ENCODE measurements at regions not wholly inside any gene's neighbourhood (a gene's known extent, or its start where the extent isn't known, plus 50 kb on each side); places are given as distances from the start of the nearest gene placed in this dataset.

- DNase-seq (ENCODE audit: extremely low spot score): no peak
- ChIA-PET CTCF (no interaction called here), POLR2A (no interaction called here)
- TF ChIP-seq CTBP1 (IDR thresholded peaks at IDR 0.05; ENCODE audit: borderline replicate concordance) (no peak), L3MBTL2 (conservative IDR thresholded peaks at IDR 0.05) (no peak), FOXA1 (IDR thresholded peaks at IDR 0.05) (no peak), ARNT (IDR thresholded peaks at IDR 0.05) (no peak)
These were observed 81.9 kb downstream of the FAM43A start for GRCh38 chr3:194767446-194768207.

DNA sequence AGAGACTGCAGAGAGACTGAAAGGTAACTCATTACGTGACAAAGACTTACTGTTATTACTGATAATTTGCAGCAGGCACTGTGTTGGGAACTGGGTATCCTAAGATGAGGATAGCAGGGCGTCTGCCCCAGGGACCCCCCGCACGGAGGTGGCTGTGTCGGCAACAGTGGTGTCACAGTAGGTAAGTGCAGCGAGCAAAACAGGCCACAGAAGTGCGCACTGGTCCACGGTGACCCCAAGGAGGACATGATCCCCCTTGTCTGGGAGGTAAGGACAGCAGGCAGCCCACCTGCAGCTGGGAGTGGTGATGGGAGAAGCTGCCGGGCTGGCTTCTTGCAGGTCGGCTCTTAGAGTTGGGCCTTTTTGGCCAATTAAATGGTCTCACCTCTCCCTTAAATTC, 82.9 kb downstream of the FAM43A start:
- no peak for DNase-seq (ENCODE audit: extremely low spot score)
- ChIA-PET CTCF (no interaction called here), POLR2A (interaction anchor here (0.6 to 1.3 kb wide), 11 partner anchors 8 to 250 kb away, joined by 3 to 7 read pairs (median 3); no protein-coding TSS in a partner anchor)
- TF ChIP-seq FOXM1 (IDR thresholded peaks at IDR 0.05; ENCODE audit: borderline replicate concordance) (no peak), ZNF384 (IDR thresholded peaks at IDR 0.05) (no peak), NFRKB (IDR thresholded peaks at IDR 0.05) (no peak)

DNA sequence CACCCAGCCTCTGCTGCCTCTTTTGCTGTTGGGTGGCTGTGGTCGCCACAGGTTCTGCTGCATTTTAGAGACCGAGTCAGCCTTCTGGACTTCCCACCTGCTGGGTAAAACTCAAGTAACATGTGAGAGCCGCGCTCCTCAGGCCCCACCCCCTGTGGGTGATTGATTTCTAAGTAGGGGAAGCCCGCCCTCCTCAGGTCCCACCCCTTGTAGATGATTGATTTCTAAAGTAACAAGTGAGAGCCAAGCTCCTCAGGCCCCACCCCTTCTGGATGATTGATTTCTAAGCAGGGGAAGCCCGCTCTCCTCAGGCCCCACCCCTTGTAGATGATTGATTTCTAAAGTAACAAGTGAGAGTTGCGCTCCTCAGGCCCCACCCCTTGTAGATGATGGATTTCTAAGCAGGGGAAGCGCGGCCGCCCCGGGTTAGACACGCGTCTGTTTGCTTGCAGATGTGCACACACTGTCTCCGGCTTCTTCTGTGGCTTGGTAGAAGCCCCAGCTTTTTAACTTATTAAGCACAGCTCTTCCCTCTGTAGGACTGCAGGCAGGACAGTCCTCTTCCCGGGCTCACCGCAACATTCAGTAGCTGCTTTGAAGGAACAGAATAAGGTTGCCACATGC, 83.4 kb downstream of the FAM43A start:
- POLR2A ChIA-PET: interaction anchor here (0.5 to 1.3 kb wide), 13 partner anchors 9 to 249 kb away, joined by 3 to 7 read pairs (median 3); no protein-coding TSS in a partner anchor
- CTCF ChIA-PET: no interaction called here
- DNase-seq (ENCODE audit: extremely low spot score): peak; percentile 89
- no peak for TF ChIP-seq FOXK2 (IDR thresholded peaks at IDR 0.05)
- TF ChIP-seq SP1 (IDR thresholded peaks at IDR 0.05): 0 out of 2 replicates have a peak, but pooled peaks have one; percentile 23
- TF ChIP-seq, protein P1, sequence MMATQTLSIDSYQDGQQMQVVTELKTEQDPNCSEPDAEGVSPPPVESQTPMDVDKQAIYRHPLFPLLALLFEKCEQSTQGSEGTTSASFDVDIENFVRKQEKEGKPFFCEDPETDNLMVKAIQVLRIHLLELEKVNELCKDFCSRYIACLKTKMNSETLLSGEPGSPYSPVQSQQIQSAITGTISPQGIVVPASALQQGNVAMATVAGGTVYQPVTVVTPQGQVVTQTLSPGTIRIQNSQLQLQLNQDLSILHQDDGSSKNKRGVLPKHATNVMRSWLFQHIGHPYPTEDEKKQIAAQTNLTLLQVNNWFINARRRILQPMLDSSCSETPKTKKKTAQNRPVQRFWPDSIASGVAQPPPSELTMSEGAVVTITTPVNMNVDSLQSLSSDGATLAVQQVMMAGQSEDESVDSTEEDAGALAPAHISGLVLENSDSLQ (IDR thresholded peaks at IDR 0.05): peak; percentile 98
- peak; percentile 63 for TF ChIP-seq L3MBTL2 (conservative IDR thresholded peaks at IDR 0.05)

DNA sequence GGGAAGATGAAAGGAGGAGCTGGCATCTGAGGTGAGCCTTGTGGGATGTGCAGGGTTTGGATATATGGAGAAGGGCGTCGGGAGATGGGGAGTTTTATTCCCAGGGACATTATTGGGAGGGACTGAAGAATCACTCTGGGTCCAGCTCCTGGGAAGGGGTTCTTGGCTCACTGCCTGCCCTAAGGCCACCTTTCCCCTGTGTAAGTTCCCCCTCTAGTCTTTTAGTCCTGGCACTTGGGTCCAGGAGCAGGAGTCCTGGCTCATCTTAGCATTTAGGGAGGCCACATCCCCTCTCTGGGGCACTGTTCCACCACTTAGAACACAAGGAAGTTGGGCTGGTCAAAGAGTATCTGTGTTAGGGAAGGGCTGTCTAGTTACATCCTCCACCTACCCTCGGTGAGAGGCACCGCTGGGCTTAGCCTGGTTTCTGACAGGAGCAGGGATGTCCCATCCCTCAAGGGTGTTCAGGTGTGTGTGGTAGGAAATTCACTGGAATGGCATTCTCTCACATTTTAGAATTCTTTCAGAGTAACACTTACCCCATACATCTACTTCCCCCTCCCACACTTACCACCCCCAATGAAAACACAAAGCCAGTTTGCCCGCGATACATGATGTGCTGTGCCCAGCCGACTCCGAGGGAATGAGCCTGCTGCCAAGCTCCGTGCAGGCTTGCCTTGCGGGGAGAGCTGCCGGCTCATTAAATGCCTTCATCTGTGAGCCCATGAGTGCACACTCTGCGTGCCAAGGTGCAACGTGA, 86.7 kb downstream of the FAM43A start:
- ChIA-PET CTCF (no interaction called here), POLR2A (no interaction called here)

DNA sequence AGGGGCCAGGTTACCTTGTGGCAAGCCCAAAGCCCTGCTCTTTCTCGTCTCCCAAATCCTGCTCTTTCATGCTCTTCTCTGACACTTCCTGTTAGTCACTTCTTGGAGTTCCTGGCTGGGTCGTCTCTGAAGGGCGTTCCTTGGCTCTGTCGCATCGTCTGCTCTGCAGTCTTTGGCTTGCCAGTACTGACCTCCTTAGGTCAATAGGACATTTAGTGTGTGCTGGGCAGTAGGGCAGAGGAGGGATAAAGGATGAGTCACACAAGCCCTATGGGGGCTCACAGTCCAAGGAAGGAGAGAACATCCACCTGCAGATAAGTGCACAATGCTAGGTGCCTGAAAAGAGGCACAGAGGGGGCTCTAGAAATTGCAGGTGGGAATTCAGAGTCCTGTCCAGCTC, 87.5 kb downstream of the FAM43A start:
- no peak for DNase-seq (ENCODE audit: extremely low spot score)
- ChIA-PET CTCF (no interaction called here), POLR2A (no interaction called here)
- TF ChIP-seq CTBP1 (IDR thresholded peaks at IDR 0.05; ENCODE audit: borderline replicate concordance) (no peak), HDGF (IDR thresholded peaks at IDR 0.05; ENCODE audit: borderline replicate concordance) (no peak), FOXA1 (IDR thresholded peaks at IDR 0.05) (no peak)

More for the DNA sequence above, 86.7 kb downstream of the FAM43A start:
- DNase-seq (ENCODE audit: extremely low spot score): no peak
- TF ChIP-seq FOXM1 (IDR thresholded peaks at IDR 0.05; ENCODE audit: borderline replicate concordance) (no peak), CTBP1 (IDR thresholded peaks at IDR 0.05; ENCODE audit: borderline replicate concordance) (no peak), HDGF (IDR thresholded peaks at IDR 0.05; ENCODE audit: borderline replicate concordance) (no peak), SUZ12 (IDR thresholded peaks at IDR 0.05) (no peak), LEF1 (IDR thresholded peaks at IDR 0.05; ENCODE audit: borderline replicate concordance) (no peak), FOXA1 (IDR thresholded peaks at IDR 0.05) (no peak), BHLHE40 (IDR thresholded peaks at IDR 0.05; ENCODE audit: borderline replicate concordance) (no peak), L3MBTL2 (conservative IDR thresholded peaks at IDR 0.05) (no peak), ARNT (IDR thresholded peaks at IDR 0.05) (no peak)
- TF ChIP-seq, protein P1 (IDR thresholded peaks at IDR 0.05): no peak

GRCh38 chr3:194773771-194774455, 88.2 kb downstream of the FAM43A start:
- CTCF ChIA-PET: interaction anchor here (0.7 kb wide), 1 partner anchor 97 kb away, joined by 5 read pairs; no protein-coding TSS in a partner anchor
- POLR2A ChIA-PET: no interaction called here
- no peak for DNase-seq (ENCODE audit: extremely low spot score)
- no peak for TF ChIP-seq TARDBP (IDR thresholded peaks at IDR 0.05)
- TF ChIP-seq ELF4 (IDR thresholded peaks at IDR 0.05): no peak
- TF ChIP-seq L3MBTL2 (conservative IDR thresholded peaks at IDR 0.05): no peak
- no peak for TF ChIP-seq FOXA1 (IDR thresholded peaks at IDR 0.05)
- no peak for TF ChIP-seq BHLHE40 (IDR thresholded peaks at IDR 0.05; ENCODE audit: borderline replicate concordance)
- TF ChIP-seq NFRKB (IDR thresholded peaks at IDR 0.05): no peak
- TF ChIP-seq, protein P1 (IDR thresholded peaks at IDR 0.05): no peak
